ENCODE measurements at regions not wholly inside any gene's neighbourhood (a gene's known extent, or its start where the extent isn't known, plus 50 kb on each side); places are given as distances from the start of the nearest gene placed in this dataset.

DNA sequence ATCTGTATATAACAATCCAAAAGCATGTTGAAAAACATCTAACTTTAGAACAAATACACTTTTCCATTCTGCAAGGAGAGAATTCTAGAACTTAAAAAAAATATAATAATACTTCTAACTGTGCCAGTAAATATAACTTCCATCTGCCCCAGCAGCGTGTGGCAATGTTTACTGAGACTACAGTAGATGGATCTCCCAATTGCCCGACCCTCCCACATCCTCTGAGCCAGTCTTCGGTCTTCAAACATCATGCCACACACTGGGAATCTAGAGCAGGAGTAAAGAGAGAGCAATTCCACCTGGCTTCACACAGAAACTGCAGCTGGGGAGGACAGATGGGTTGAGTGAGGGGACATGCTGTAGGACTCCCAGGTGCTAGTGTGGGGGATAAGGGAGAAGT is 121.3 kb upstream of the NHSL1 start:
- ChIA-PET CTCF (interaction anchor here (1.3 kb wide), 1 partner anchor 9 kb away, joined by 9 read pairs; no protein-coding TSS in a partner anchor), POLR2A (no interaction called here)
- no peak for DNase-seq (ENCODE audit: extremely low spot score)

DNA sequence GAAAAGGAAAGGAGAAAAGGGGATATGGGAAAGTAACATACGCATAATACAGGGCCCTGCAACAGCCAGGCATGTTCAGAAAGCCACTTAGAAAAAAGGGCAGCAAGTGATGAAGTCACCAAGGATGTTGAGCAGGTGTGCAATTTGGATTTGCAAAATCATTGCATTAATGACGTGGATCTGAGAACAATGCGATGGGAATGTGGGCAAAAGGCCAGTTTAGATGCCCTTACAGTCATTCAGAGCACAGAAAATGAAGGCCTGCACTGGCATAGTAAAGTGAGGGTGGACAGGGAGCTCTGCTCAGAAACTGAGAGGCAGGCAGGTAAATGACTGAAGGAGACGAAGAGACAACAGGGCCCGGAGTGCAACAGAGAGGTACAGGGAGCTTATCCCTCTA is 123.7 kb upstream of the NHSL1 start:
- DNase-seq (ENCODE audit: extremely low spot score): no peak
- ChIA-PET CTCF (no interaction called here), POLR2A (interaction anchor here (0.6 kb wide), 1 partner anchor 150 kb away, joined by 3 read pairs; the partner anchor contains the start of gene CCDC28A)
- TF ChIP-seq HDGF (IDR thresholded peaks at IDR 0.05; ENCODE audit: borderline replicate concordance) (no peak), L3MBTL2 (conservative IDR thresholded peaks at IDR 0.05) (no peak), ARNT (IDR thresholded peaks at IDR 0.05) (no peak), FOXK2 (IDR thresholded peaks at IDR 0.05) (no peak), CTBP1 (IDR thresholded peaks at IDR 0.05; ENCODE audit: borderline replicate concordance) (no peak), NFRKB (IDR thresholded peaks at IDR 0.05) (no peak), ELF4 (IDR thresholded peaks at IDR 0.05) (no peak), LEF1 (IDR thresholded peaks at IDR 0.05; ENCODE audit: borderline replicate concordance) (no peak), FOXM1 (IDR thresholded peaks at IDR 0.05; ENCODE audit: borderline replicate concordance) (no peak), SP1 (IDR thresholded peaks at IDR 0.05) (no peak), FOXA1 (IDR thresholded peaks at IDR 0.05) (no peak), BHLHE40 (IDR thresholded peaks at IDR 0.05; ENCODE audit: borderline replicate concordance) (no peak), ZNF384 (IDR thresholded peaks at IDR 0.05) (no peak)
- TF ChIP-seq, protein P1, sequence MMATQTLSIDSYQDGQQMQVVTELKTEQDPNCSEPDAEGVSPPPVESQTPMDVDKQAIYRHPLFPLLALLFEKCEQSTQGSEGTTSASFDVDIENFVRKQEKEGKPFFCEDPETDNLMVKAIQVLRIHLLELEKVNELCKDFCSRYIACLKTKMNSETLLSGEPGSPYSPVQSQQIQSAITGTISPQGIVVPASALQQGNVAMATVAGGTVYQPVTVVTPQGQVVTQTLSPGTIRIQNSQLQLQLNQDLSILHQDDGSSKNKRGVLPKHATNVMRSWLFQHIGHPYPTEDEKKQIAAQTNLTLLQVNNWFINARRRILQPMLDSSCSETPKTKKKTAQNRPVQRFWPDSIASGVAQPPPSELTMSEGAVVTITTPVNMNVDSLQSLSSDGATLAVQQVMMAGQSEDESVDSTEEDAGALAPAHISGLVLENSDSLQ (IDR thresholded peaks at IDR 0.05): no peak

More for the DNA sequence above, 121.3 kb upstream of the NHSL1 start:
- no peak for TF ChIP-seq FOXM1 (IDR thresholded peaks at IDR 0.05; ENCODE audit: borderline replicate concordance)

DNA sequence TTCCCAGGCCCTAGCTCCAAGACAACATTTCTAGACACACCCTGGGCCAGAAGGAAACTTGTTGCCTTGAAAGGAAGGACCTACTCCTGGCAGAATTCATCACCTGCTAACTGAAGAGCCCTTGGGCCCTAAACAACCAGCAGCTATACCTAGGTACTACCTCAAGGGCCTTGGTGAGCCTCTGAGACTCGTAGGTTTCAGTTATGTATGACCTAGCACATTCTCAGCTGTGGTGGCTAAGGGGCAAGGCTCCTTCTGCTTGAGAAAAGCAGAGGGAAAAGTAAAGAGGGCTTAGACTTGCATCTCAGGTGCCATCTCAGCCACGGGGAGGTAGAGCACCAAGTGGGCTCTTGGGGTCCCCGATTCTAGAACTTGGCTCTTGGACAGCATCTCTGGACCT is 132.3 kb upstream of the NHSL1 start:
- ChIA-PET CTCF (interaction anchor here (0.6 kb wide), 1 partner anchor 59 kb away, joined by 3 read pairs; no protein-coding TSS in a partner anchor), POLR2A (no interaction called here)
- DNase-seq (ENCODE audit: extremely low spot score): no peak
- no peak for TF ChIP-seq SUZ12 (IDR thresholded peaks at IDR 0.05)
- TF ChIP-seq, protein P1 (IDR thresholded peaks at IDR 0.05): no peak
- TF ChIP-seq ZNF384 (IDR thresholded peaks at IDR 0.05): no peak
- TF ChIP-seq ARNT (IDR thresholded peaks at IDR 0.05): no peak
- TF ChIP-seq FOXM1 (IDR thresholded peaks at IDR 0.05; ENCODE audit: borderline replicate concordance): no peak

DNA sequence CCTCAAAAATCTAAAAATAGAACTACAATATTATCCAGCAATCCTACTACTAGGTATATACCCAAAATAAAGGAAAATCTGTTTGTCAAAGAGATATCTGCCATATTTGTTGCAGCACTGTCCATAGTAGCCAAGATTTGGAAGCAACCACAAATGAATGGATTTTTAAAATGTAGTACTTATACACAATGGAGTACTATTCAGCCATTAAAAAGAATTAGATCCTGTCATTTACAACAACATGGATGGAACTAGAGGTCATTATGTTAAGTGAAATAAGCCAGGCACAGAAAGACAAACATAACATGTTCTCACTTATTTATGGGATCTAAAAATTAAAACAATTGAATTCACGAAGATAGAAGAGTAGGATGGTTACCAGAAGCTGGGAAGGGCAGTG is 135.7 kb upstream of the CCDC28A start:
- TF ChIP-seq LEF1 (IDR thresholded peaks at IDR 0.05; ENCODE audit: borderline replicate concordance) (no peak), ARNT (IDR thresholded peaks at IDR 0.05) (no peak), ZNF384 (IDR thresholded peaks at IDR 0.05) (no peak), NFRKB (IDR thresholded peaks at IDR 0.05) (no peak), ELF4 (IDR thresholded peaks at IDR 0.05) (no peak), CTBP1 (IDR thresholded peaks at IDR 0.05; ENCODE audit: borderline replicate concordance) (no peak), FOXA1 (IDR thresholded peaks at IDR 0.05) (no peak), BHLHE40 (IDR thresholded peaks at IDR 0.05; ENCODE audit: borderline replicate concordance) (no peak)
- TF ChIP-seq, protein P1 (IDR thresholded peaks at IDR 0.05): no peak
- CTCF ChIA-PET: no interaction called here
- POLR2A ChIA-PET: no interaction called here
- no peak for DNase-seq (ENCODE audit: extremely low spot score)

DNA sequence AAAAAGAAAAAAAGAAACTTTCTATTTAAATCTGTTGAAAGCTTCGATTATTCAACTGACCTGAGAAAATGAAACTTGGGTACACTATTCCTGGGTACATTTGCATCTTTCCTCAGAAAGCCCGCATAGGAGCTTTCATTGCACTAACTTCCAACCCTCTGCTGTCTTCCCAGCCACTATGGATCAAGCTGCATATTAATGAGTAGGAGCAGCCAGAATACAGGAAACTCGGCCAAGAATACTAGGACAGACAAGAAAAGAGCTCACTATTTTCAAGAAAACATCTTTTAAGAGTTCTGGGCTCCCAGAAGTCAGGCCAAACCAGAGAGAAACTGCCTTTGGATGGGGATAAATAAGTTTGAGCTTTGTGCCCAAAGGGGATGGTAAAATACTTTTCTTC is 135.0 kb upstream of the CCDC28A start:
- no peak for TF ChIP-seq LEF1 (IDR thresholded peaks at IDR 0.05; ENCODE audit: borderline replicate concordance)
- no peak for TF ChIP-seq BHLHE40 (IDR thresholded peaks at IDR 0.05; ENCODE audit: borderline replicate concordance)
- no peak for TF ChIP-seq FOXM1 (IDR thresholded peaks at IDR 0.05; ENCODE audit: borderline replicate concordance)
- no peak for TF ChIP-seq SUZ12 (IDR thresholded peaks at IDR 0.05)
- TF ChIP-seq CTBP1 (IDR thresholded peaks at IDR 0.05; ENCODE audit: borderline replicate concordance): no peak
- no peak for TF ChIP-seq ARNT (IDR thresholded peaks at IDR 0.05)
- no peak for TF ChIP-seq NFRKB (IDR thresholded peaks at IDR 0.05)
- no peak for TF ChIP-seq ELF4 (IDR thresholded peaks at IDR 0.05)
- TF ChIP-seq FOXA1 (IDR thresholded peaks at IDR 0.05): no peak
- no peak for TF ChIP-seq HDGF (IDR thresholded peaks at IDR 0.05; ENCODE audit: borderline replicate concordance)
- TF ChIP-seq FOXK2 (IDR thresholded peaks at IDR 0.05): no peak
- no peak for TF ChIP-seq L3MBTL2 (conservative IDR thresholded peaks at IDR 0.05)
- TF ChIP-seq, protein P1 (IDR thresholded peaks at IDR 0.05): no peak
- no peak for TF ChIP-seq ZNF384 (IDR thresholded peaks at IDR 0.05)
- no peak for TF ChIP-seq SP1 (IDR thresholded peaks at IDR 0.05)
- TF ChIP-seq TARDBP (IDR thresholded peaks at IDR 0.05): no peak
- DNase-seq (ENCODE audit: extremely low spot score): no peak
- ChIA-PET POLR2A (no interaction called here), CTCF (no interaction called here)

DNA sequence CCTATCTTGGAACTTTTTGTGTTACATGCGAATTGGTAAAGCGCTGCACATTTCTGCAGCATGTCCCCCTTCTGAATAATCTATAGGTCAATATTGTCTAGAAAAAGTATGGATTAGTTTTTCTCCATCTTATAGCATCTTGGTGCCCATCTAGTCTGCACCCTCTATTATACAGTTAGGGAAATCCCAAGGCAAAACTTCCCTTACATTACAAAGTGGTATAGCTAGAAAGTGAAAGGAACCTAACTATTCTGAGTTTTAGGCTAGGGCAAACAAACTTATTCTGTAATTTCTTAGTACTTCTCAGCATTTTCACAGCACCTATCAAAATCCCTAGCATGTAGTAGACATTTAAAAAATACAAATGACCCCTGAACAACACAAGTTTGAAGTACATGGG is 133.5 kb upstream of the CCDC28A start:
- no peak for TF ChIP-seq SUZ12 (IDR thresholded peaks at IDR 0.05)
- no peak for TF ChIP-seq FOXA1 (IDR thresholded peaks at IDR 0.05)
- no peak for TF ChIP-seq HDGF (IDR thresholded peaks at IDR 0.05; ENCODE audit: borderline replicate concordance)
- TF ChIP-seq, protein P1 (IDR thresholded peaks at IDR 0.05): no peak
- TF ChIP-seq L3MBTL2 (conservative IDR thresholded peaks at IDR 0.05): no peak
- TF ChIP-seq ARNT (IDR thresholded peaks at IDR 0.05): no peak
- no peak for TF ChIP-seq BHLHE40 (IDR thresholded peaks at IDR 0.05; ENCODE audit: borderline replicate concordance)
- no peak for TF ChIP-seq SP1 (IDR thresholded peaks at IDR 0.05)
- TF ChIP-seq ELF4 (IDR thresholded peaks at IDR 0.05): no peak
- TF ChIP-seq CTBP1 (IDR thresholded peaks at IDR 0.05; ENCODE audit: borderline replicate concordance): no peak
- TF ChIP-seq TARDBP (IDR thresholded peaks at IDR 0.05): no peak
- TF ChIP-seq FOXK2 (IDR thresholded peaks at IDR 0.05): no peak
- TF ChIP-seq ZNF384 (IDR thresholded peaks at IDR 0.05): no peak
- no peak for TF ChIP-seq NFRKB (IDR thresholded peaks at IDR 0.05)
- TF ChIP-seq FOXM1 (IDR thresholded peaks at IDR 0.05; ENCODE audit: borderline replicate concordance): no peak
- POLR2A ChIA-PET: no interaction called here
- CTCF ChIA-PET: interaction anchor here (0.6 to 1.1 kb wide), 3 partner anchors 9 to 27 kb away, joined by 3 read pairs; no protein-coding TSS in a partner anchor
- DNase-seq (ENCODE audit: extremely low spot score): no peak
